GM21360 (cell line): ENCODE measurements at regions not wholly inside any gene's neighbourhood (a gene's known extent, or its start where the extent isn't known, plus 50 kb on each side); places are given as distances from the start of the nearest gene placed in this dataset.
A peak's percentile ranks its signal among the peaks of the same experiment; 100 is the strongest.

Experiments
- ATAC-seq: cut with Tn5 transposase; IDR thresholded peaks from one replicate; pipeline ENCODE4 v1.9.1; 2021; ENCODE audit warnings: mild to moderate bottlenecking, moderate library complexity; ENCODE audit not compliant: unreplicated experiment

- ATAC-seq: no peak
These were observed 270.6 kb downstream of the AEBP2 start for GRCh38 chr12:19709889-19710288.

DNA sequence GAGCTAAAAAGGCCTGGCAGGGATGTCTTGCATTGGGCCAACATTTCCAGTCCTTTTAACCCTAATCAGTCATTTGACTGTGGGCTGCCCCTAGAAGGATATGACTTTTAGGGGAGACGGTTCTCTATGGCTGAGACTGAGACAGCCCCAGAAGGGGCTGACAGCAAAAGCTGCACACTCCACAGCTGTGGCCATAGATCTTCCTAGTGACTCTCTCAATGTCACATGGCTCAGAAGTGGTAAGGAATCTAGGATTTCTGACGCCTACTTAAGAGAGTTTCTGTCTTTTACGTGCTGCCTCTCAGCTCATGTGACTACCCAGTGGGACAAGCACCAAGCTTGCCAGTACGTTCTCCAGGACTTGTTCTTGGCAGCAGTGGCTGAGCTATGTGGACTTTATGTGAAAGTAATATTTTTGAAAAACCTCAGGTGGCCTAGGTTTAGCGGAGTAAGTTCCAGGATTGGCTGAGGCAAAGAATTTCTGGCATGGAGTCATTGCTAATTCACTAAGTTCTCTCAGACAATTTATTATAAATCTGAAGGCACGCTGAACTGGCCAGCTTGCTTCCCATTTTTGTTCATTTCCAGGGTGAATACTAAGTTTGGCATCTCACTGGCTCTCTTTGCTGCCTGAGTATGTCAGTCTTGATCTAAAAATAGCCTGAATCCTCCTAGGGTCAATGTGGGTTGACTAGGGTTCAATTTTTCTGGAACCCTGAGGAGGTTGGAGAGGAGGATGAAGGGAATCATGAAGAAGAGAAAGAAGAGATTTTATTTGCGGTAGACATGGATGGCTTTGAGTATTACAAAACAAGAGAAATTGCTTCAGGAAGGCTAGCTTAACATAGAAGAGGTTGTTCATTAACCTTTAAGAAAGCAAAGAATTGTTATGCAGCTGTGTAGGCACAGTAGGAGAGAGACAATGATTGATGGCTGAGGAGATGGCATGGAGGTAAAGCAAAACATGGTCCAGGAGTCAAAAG, 271.8 kb downstream of the AEBP2 start:
- ATAC-seq: no peak

GRCh38 chr12:19712041-19712440, 272.7 kb downstream of the AEBP2 start:
- no peak for ATAC-seq

GRCh38 chr12:19718401-19718800, 279.1 kb downstream of the AEBP2 start:
- no peak for ATAC-seq

- ATAC-seq: no peak
These were observed 280.4 kb downstream of the AEBP2 start for GRCh38 chr12:19719672-19720071.

GRCh38 chr12:19726122-19726521, 286.8 kb downstream of the AEBP2 start:
- ATAC-seq: no peak

- no peak for ATAC-seq
These were observed 287.3 kb downstream of the AEBP2 start for GRCh38 chr12:19726592-19726991.

DNA sequence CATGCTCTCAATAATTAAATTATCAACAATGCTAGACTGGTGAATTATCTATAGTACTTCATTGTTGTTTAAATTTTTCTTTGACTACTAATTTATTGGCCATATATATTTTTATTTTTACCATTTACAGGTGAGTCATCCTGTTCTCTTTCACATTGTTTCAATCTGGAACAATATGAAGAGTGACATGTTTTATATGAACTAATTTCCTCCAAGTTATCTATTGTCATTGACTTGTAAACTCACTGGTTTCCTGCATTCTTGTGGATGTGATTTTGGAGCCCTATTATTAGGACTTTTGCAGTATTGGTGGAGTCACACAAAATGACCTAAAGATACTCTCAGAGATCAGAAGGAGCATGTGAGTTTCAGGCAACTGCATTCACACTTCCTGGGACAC, 297.7 kb downstream of the AEBP2 start:
- no peak for ATAC-seq

GRCh38 chr12:19739195-19739776, 300.0 kb downstream of the AEBP2 start:
- ATAC-seq: no peak

- ATAC-seq: no peak
These were observed 301.3 kb downstream of the AEBP2 start for GRCh38 chr12:19740472-19741131.

DNA sequence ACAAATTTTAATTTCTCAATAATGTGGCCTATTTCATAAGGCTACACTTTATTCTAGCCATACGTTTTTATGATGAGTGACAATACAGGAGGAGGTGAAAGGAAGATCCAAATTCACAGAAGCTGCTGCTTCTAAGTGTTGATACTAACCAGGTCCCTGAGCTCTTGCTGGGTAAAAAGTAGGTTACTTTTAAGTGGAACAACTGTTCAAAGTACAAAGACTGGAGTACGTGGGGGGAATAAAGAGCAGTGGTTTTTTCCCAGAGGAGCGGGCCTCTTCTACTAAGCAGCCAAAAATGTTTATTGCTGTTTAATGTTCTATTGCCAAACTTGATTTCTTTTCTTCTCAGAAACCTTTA, 301.8 kb downstream of the AEBP2 start:
- ATAC-seq: no peak

GRCh38 chr12:19744705-19745218, 305.5 kb downstream of the AEBP2 start:
- ATAC-seq: no peak

GRCh38 chr12:19746471-19746870, 307.2 kb downstream of the AEBP2 start:
- no peak for ATAC-seq

DNA sequence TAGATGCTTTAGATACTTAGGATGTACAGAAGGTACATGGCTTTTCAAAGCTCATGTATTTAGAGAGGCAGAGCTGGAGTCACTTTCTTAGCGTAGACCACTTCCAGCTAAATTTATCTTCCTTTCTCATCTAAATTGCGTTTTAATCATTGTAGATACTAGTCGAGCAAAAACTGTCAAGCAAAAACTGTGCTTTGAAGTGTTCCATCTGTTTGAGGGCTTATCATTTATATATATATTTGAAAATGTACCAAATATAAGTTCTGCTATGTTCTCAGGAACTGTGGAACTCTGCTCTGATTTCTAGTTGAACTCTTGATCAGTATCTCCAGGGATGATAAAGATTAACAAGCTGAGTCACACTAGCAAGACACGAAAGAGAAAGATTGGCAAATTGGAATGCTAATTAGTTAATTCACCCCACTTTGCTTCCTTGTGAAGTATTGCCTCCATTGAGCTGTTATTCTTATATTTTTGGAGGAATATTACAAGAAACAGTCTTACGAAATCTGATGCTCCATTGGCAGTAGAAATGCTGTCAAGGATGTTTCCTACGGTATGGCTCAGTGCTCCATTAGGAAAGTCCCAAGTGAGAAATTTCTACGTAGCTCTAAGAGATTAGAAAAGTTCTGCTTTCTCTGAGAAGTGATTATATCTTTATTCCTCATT, 310.7 kb downstream of the AEBP2 start:
- ATAC-seq: no peak

DNA sequence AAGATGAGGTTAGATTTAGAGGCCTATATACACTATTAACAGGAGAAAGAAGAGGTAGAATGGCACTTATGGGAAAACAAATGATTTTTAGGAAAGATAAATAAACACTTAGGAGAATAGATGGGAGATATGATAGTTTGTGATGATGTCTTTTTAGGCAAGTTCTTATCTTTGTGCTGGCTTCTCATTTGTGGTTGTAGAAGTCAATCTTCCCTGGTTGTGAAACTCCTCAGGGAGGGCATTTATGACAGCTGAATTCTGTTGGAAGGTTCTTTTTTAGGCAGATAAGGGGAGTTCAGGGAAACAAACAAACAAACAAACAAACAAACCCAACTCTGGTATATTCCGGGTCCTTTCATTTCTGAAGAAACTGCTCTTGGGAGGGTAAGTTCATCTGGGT, 311.8 kb downstream of the AEBP2 start:
- ATAC-seq: no peak

DNA sequence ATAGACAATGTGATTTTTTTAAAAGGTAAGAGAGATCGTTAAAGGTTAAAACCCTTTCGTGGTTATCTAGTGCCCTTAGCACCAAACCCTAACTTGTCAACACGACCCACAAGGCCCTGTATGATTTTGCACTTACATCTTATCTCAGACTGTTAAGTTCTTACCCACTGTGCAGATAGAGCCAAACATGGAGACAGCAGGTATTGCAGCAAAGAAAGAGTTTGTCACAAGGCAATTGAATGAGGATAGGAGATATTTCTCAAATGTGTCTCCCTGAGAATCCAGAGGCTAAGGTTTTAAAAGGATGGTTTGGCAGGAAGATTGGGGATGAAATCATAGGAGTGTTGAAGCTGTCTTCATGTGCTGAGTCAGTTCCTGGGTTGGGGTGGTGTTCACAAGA, 313.4 kb downstream of the AEBP2 start:
- no peak for ATAC-seq

DNA sequence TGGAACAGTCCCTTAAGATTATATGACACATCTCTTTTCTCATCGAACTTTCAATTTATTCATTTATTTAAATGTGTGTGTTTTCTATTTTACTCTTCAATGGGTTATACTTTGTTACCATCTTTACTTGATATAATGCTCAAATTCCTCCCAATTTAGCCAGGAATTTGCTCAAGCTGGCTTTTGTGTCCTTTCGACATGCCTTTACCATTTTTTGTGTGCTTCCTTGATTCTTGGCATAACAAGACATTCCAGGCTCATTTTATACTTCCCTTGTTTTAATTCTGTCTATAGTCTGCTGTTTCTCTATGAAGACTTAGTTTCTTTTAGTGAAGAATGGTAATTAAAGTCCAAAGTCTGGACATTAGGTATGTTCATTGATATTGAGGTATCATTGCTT, 315.8 kb downstream of the AEBP2 start:
- no peak for ATAC-seq

- peak; percentile 62 for ATAC-seq
These were observed 318.1 kb downstream of the AEBP2 start for GRCh38 chr12:19757317-19757877.

- no peak for ATAC-seq
These were observed 319.9 kb downstream of the AEBP2 start for GRCh38 chr12:19759227-19759626.

GRCh38 chr12:19760611-19761010, 321.3 kb downstream of the AEBP2 start:
- no peak for ATAC-seq

GRCh38 chr12:19761463-19761862, 322.2 kb downstream of the AEBP2 start:
- ATAC-seq: no peak
